ENCODE measurements at regions not wholly inside any gene's neighbourhood (a gene's known extent, or its start where the extent isn't known, plus 50 kb on each side); places are given as distances from the start of the nearest gene placed in this dataset.
"Not testable (repeated sequence)": the region's sequence is repeated elsewhere in the genome, so short reads cannot be mapped to it uniquely, and the experiment has no call there.

- TF ChIP-seq CTCF, POLR2A (IDR thresholded peaks at IDR 0.05): not testable (repeated sequence)
Observed at GRCh38 chr5:93933269-93933668, 191.9 kb upstream of the POU5F2 start.
